WTC11 (cell line): ENCODE measurements at regions not wholly inside any gene's neighbourhood (a gene's known extent, or its start where the extent isn't known, plus 50 kb on each side); places are given as distances from the start of the nearest gene placed in this dataset.

Experiments
- AR ChIP-seq: fragments of 250-450 bp; sonication (Bioruptor Pico); IDR thresholded peaks from 2 replicates; pipeline ENCODE4 v1.9.0; 2021; ENCODE audit warnings: mild to moderate bottlenecking
- ARID4B ChIP-seq: sonication (generic); formaldehyde crosslinking; IDR thresholded peaks from 2 replicates; pipeline ENCODE4 v1.8.0; 2023; ENCODE audit warnings: missing genetic modification reagents, mild to moderate bottlenecking, borderline replicate concordance
- EMX1 ChIP-seq: fragments of 250-450 bp; sonication (Bioruptor Pico); IDR thresholded peaks from 2 replicates; pipeline ENCODE4 v1.8.0; 2021; ENCODE audit warnings: mild to moderate bottlenecking
- GABPB1 ChIP-seq: sonication (generic); formaldehyde crosslinking; IDR thresholded peaks from 2 replicates; pipeline ENCODE4 v1.8.1; 2023; ENCODE audit warnings: mild to moderate bottlenecking, missing genetic modification reagents
- TP53 ChIP-seq: sonication (generic); formaldehyde crosslinking; IDR thresholded peaks from 2 replicates; pipeline ENCODE4 v1.8.1; 2023; ENCODE audit warnings: mild to moderate bottlenecking, missing genetic modification reagents
- USF1 ChIP-seq: sonication (generic); formaldehyde crosslinking; IDR thresholded peaks from 2 replicates; pipeline ENCODE4 v1.8.0; 2022; ENCODE audit warnings: mild to moderate bottlenecking, missing genetic modification reagents
- ZNF232 ChIP-seq: sonication (generic); formaldehyde crosslinking; IDR thresholded peaks from 2 replicates; pipeline ENCODE4 v1.8.0; 2022; ENCODE audit warnings: mild to moderate bottlenecking, missing genetic modification reagents
- ZNF532 ChIP-seq: fragments of 250-450 bp; sonication (Bioruptor Pico); IDR thresholded peaks from 2 replicates; pipeline ENCODE4 v1.9.0; 2021; ENCODE audit warnings: mild to moderate bottlenecking, borderline replicate concordance
- TF ChIP-seq, protein P1 (sequence below): sonication (generic); formaldehyde crosslinking; IDR thresholded peaks from 2 replicates; pipeline ENCODE4 v1.8.1; 2023; ENCODE audit warnings: mild to moderate bottlenecking, moderate library complexity, missing genetic modification reagents
- TF ChIP-seq, protein P2 (sequence below): sonication (generic); formaldehyde crosslinking; IDR thresholded peaks from 2 replicates; pipeline ENCODE4 v1.8.0; 2023; ENCODE audit warnings: missing genetic modification reagents
- TF ChIP-seq, protein P3 (sequence below): sonication (generic); formaldehyde crosslinking; IDR thresholded peaks from 2 replicates; pipeline ENCODE4 v1.8.0; 2022; ENCODE audit warnings: missing genetic modification reagents

GRCh38 chr12:34399631-34400410 is 377.5 kb downstream of the ALG10 start (continued):
- TF ChIP-seq, protein P1, sequence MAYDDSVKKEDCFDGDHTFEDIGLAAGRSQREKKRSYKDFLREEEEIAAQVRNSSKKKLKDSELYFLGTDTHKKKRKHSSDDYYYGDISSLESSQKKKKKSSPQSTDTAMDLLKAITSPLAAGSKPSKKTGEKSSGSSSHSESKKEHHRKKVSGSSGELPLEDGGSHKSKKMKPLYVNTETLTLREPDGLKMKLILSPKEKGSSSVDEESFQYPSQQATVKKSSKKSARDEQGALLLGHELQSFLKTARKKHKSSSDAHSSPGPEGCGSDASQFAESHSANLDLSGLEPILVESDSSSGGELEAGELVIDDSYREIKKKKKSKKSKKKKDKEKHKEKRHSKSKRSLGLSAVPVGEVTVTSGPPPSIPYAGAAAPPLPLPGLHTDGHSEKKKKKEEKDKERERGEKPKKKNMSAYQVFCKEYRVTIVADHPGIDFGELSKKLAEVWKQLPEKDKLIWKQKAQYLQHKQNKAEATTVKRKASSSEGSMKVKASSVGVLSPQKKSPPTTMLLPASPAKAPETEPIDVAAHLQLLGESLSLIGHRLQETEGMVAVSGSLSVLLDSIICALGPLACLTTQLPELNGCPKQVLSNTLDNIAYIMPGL: no peak
- TF ChIP-seq USF1 (CRISPR knock-in tag) (no peak), TP53 (CRISPR knock-in tag) (no peak), ARID4B (CRISPR knock-in tag) (no peak), EMX1 (CRISPR knock-in tag) (no peak), AR (no peak), ZNF232 (CRISPR knock-in tag) (no peak), ZNF532 (CRISPR knock-in tag) (no peak), GABPB1 (no peak)
- TF ChIP-seq, protein P2, sequence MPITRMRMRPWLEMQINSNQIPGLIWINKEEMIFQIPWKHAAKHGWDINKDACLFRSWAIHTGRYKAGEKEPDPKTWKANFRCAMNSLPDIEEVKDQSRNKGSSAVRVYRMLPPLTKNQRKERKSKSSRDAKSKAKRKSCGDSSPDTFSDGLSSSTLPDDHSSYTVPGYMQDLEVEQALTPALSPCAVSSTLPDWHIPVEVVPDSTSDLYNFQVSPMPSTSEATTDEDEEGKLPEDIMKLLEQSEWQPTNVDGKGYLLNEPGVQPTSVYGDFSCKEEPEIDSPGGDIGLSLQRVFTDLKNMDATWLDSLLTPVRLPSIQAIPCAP: no peak
- TF ChIP-seq, protein P3, sequence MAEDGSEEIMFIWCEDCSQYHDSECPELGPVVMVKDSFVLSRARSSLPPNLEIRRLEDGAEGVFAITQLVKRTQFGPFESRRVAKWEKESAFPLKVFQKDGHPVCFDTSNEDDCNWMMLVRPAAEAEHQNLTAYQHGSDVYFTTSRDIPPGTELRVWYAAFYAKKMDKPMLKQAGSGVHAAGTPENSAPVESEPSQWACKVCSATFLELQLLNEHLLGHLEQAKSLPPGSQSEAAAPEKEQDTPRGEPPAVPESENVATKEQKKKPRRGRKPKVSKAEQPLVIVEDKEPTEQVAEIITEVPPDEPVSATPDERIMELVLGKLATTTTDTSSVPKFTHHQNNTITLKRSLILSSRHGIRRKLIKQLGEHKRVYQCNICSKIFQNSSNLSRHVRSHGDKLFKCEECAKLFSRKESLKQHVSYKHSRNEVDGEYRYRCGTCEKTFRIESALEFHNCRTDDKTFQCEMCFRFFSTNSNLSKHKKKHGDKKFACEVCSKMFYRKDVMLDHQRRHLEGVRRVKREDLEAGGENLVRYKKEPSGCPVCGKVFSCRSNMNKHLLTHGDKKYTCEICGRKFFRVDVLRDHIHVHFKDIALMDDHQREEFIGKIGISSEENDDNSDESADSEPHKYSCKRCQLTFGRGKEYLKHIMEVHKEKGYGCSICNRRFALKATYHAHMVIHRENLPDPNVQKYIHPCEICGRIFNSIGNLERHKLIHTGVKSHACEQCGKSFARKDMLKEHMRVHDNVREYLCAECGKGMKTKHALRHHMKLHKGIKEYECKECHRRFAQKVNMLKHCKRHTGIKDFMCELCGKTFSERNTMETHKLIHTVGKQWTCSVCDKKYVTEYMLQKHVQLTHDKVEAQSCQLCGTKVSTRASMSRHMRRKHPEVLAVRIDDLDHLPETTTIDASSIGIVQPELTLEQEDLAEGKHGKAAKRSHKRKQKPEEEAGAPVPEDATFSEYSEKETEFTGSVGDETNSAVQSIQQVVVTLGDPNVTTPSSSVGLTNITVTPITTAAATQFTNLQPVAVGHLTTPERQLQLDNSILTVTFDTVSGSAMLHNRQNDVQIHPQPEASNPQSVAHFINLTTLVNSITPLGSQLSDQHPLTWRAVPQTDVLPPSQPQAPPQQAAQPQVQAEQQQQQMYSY (CRISPR knock-in tag): no peak
